ENCODE measurements at regions not wholly inside any gene's neighbourhood (a gene's known extent, or its start where the extent isn't known, plus 50 kb on each side); places are given as distances from the start of the nearest gene placed in this dataset.

GRCh38 chr2:144983107-144983506, 463.2 kb upstream of the ZEB2 start:
- no peak for TF ChIP-seq CTCF (IDR thresholded peaks at IDR 0.05; ENCODE audit: insufficient read depth, low read length)
- no peak for TF ChIP-seq POLR2AphosphoS5 (IDR thresholded peaks at IDR 0.05; ENCODE audit: low read depth)
- no peak for TF ChIP-seq SPI1 (IDR thresholded peaks at IDR 0.05; ENCODE audit: borderline replicate concordance, low read depth)
- no peak for TF ChIP-seq REST (IDR thresholded peaks at IDR 0.05; ENCODE audit: insufficient replicate concordance, low read depth)

Measured in HL-60 (cell line).